ENCODE measurements at regions not wholly inside any gene's neighbourhood (a gene's known extent, or its start where the extent isn't known, plus 50 kb on each side); places are given as distances from the start of the nearest gene placed in this dataset.

GRCh38 chr14:29465095-29465494, 462.6 kb downstream of the PRKD1 start:
- DNase-seq = no peak

GRCh38 chr14:29475641-29476040, 452.0 kb downstream of the PRKD1 start:
- no peak for DNase-seq

- no peak for DNase-seq
These were observed 441.5 kb downstream of the PRKD1 start for GRCh38 chr14:29486132-29486531.

- no peak for DNase-seq
These were observed 437.7 kb downstream of the PRKD1 start for GRCh38 chr14:29489911-29490425.

- DNase-seq = no peak
These were observed 433.8 kb downstream of the PRKD1 start for GRCh38 chr14:29493849-29494248.

- no peak for DNase-seq
These were observed 433.3 kb downstream of the PRKD1 start for GRCh38 chr14:29494312-29494711.

GRCh38 chr14:29503903-29504302, 423.7 kb downstream of the PRKD1 start:
- DNase-seq = no peak

GRCh38 chr14:29518335-29518734, 409.3 kb downstream of the PRKD1 start:
- DNase-seq = no peak

- no peak for DNase-seq
These were observed 406.0 kb downstream of the PRKD1 start for GRCh38 chr14:29521526-29522137.
